NT2/D1 (cell line): ENCODE measurements at regions not wholly inside any gene's neighbourhood (a gene's known extent, or its start where the extent isn't known, plus 50 kb on each side); places are given as distances from the start of the nearest gene placed in this dataset.
"Not testable (repeated sequence)": the region's sequence is repeated elsewhere in the genome, so short reads cannot be mapped to it uniquely, and the experiment has no call there.

Source experiments
- DNase-seq: peaks from one replicate; pipeline ENCODE4 v3.0.0-alpha.2; 2011; ENCODE audit warnings: low read depth, low spot score
- H3K27me3 ChIP-seq: 2 replicates; pipeline ENCODE4 v1.6.0; 2011; ENCODE audit warnings: mild to moderate bottlenecking; ENCODE audit not compliant: insufficient read length, insufficient read depth
- H3K36me3 ChIP-seq: 2 replicates; pipeline ENCODE4 v1.6.1; 2011; ENCODE audit warnings: mild to moderate bottlenecking, low read length, mixed read lengths; ENCODE audit not compliant: insufficient read depth, insufficient read length
- H3K4me1 ChIP-seq: 2 replicates; pipeline ENCODE4 v1.5.1; 2011; ENCODE audit not compliant: insufficient read depth, insufficient read length
- H3K4me3 ChIP-seq: 2 replicates; pipeline ENCODE4 v1.5.1; 2011; ENCODE audit warnings: low read depth; ENCODE audit not compliant: insufficient read length
- H3K9ac ChIP-seq: 2 replicates; pipeline ENCODE4 v1.6.0; 2011; ENCODE audit warnings: low read depth; ENCODE audit not compliant: insufficient read length
- H3K9me3 ChIP-seq: 2 replicates; pipeline ENCODE4 v1.5.1; 2011; ENCODE audit warnings: mild to moderate bottlenecking, low read length; ENCODE audit not compliant: insufficient read depth
- SUZ12 ChIP-seq: IDR thresholded peaks from 2 replicates; pipeline ENCODE4 v1.6.1; 2011; ENCODE audit not compliant: insufficient read length, insufficient read depth; ENCODE audit errors: extremely low read depth
- YY1 ChIP-seq: IDR thresholded peaks from 2 replicates; pipeline ENCODE4 v1.6.1; 2011; ENCODE audit not compliant: insufficient read length, insufficient read depth
- ZNF274 ChIP-seq: IDR thresholded peaks from 2 replicates; pipeline ENCODE4 v1.6.1; 2011; ENCODE audit warnings: mild to moderate bottlenecking, low read depth, low read length

DNA sequence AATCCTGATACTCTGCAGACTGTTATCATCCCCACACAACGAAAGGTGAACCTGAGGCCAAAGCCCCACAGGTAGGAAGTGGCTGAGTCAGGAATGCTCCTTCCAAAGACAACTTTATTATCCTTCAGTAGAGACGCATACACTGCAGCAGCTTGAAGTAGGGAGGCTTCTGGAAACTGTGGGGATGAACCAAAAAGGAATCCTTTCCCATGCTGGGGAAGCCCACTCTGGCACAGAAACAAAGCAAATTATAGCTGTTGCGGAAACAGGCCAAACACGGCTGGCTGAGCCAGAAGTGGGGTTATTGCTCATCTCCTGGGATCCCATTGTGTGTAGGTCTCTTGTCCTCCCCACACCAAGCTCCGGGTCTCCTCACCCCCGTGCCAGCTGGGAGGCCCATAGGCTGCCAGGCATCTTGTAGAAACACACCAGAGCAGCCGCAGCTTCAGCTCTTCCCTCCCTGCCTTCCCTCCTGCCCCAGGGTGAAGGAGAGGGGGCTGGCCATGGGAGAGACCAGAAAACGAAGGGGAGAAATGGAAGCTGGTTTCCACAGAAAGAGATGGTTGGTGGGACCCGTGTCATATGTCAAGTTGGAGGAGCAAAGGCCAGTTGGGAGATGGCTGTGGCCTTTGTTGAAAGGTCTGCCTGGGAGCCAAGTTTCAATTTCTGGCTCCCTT is 176.9 kb upstream of the NABP1 start:
- TF ChIP-seq YY1 (no peak), ZNF274 (no peak), SUZ12 (no peak)
- Histone ChIP-seq H3K9ac (no peak overlapping the region), H3K4me3 (no peak overlapping the region), H3K4me1 (no peaks in the 10 kb centered on the region), H3K9me3 (no peaks in the 10 kb centered on the region; the same call in 1 of the 2 replicates), H3K36me3 (no peaks in the 10 kb centered on the region), H3K27me3 (no peaks in the 10 kb centered on the region)
- no peak for DNase-seq

DNA sequence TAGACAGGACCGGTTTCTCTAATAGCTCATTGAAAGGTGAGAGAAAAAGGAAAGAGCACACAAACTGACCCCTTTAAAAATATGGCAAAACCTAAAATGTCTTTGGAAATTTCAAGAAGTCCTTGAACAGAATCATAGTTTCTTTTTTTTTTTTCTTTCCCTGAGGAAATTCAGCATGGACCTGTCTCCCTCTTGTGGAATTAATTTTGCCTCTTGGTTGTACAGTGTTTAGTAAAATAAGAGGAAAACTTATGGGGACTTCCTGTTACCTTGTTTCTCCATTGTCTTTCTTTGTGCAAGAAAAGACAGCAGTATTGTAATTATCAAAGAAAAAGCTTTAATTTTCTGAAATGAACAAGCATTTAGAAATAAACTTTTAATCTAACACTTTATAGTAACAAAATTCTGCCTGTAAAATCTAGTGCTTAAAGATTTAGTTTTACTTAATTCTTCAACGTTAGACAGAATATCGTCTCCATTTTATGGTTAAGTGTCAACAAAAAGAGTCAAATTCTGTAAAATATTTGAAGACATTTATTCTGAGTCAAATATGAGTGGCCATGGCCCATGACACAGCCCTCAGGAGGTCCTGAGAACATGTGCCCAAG is 176.3 kb upstream of the NABP1 start:
- H3K4me3 ChIP-seq, result no peak overlapping the region
- H3K9ac ChIP-seq, result no peak overlapping the region
- TF ChIP-seq SUZ12 (no peak), YY1 (no peak), ZNF274 (no peak)
- DNase-seq, result no peak
- H3K36me3 ChIP-seq, result no peaks in the 10 kb centered on the region
- H3K27me3 ChIP-seq, result no peaks in the 10 kb centered on the region
- peaks cover 4% of the 10 kb centered on the region; the same call in 1 of the 2 replicates for H3K9me3 ChIP-seq
- H3K4me1 ChIP-seq, result no peaks in the 10 kb centered on the region

DNA sequence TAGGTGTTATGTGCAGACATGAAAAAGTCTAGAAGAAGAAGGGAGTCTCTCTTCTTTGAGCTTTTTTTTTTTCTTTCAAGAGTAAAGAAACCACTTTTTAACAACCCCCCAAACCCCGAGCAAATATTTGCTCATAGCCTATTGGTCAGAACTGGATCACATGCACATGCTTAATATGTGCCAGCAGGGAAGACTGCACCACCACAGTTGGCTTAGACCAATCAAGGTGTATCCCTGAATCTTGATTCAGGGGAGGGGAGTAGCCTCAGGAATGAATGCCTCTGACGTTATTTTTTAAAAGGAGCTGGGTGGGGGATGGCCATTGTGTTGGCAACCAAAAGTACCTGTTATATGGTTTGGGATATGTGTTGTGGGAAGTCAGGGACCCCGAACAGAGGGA is 171.4 kb upstream of the NABP1 start:
- Histone ChIP-seq H3K36me3 (no peaks in the 10 kb centered on the region), H3K9ac (no peak overlapping the region), H3K4me1 (no peaks in the 10 kb centered on the region), H3K4me3 (no peak overlapping the region), H3K27me3 (no peaks in the 10 kb centered on the region), H3K9me3 (peaks cover 11% of the 10 kb centered on the region)
- DNase-seq, result no peak
- TF ChIP-seq ZNF274 (no peak), YY1 (no peak), SUZ12 (no peak)

DNA sequence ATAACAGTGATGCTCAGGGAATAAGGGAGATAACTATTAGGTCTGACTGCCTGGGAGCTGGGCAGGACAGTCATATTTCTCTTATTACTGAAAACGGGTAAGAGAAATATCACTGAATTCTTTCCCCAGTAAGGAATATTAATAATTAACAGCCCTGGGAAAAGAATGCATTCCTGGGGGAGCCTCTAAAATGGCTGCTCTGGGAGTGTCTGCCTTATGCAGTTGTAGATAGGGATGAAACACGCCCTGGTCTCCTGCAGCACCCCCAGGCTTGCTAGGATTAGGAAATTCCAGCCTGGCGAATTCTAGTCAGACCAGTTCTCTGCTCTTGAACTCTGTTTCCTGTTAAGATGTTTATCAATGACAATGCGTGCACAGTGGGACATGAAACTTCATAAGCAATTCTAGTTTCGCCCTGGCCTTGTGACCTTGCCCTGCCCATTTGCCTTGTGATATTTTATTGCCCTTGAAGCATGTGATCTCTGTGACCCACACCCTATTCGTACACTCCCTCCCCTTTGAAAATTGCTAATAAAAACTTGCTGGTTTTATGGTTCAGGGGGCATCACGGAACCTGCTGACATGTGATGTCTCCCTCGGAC is 170.6 kb upstream of the NABP1 start:
- H3K36me3 ChIP-seq, H3K27me3 ChIP-seq, DNase-seq, H3K9ac ChIP-seq, H3K4me1 ChIP-seq, H3K4me3 ChIP-seq: not testable (repeated sequence)
- H3K9me3 ChIP-seq, result peaks cover 11% of the 10 kb centered on the region

DNA sequence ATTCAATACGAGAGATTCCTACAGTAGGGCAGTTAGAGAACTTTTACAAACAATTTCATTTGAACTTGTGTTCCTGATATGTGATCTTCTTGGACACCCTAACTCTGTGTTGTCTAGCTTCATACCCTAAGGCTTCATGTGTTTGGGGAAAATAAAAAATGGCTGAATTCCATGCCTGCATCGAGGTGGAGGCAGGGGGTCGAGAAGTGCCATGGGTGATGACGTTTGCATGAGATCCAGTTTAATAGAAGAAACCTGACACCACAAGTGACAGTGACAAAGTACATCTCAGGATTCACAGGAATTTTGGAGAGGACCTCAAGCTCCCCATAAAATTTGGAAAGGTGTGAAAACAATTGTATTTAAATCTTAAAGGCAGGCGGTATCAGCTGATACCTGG is 169.2 kb upstream of the NABP1 start:
- no peak for DNase-seq
- Histone ChIP-seq H3K4me3 (no peak overlapping the region), H3K36me3 (no peaks in the 10 kb centered on the region), H3K4me1 (no peaks in the 10 kb centered on the region), H3K27me3 (no peaks in the 10 kb centered on the region), H3K9ac (no peak overlapping the region), H3K9me3 (peaks cover 11% of the 10 kb centered on the region)
- TF ChIP-seq SUZ12 (no peak), ZNF274 (no peak), YY1 (no peak)

DNA sequence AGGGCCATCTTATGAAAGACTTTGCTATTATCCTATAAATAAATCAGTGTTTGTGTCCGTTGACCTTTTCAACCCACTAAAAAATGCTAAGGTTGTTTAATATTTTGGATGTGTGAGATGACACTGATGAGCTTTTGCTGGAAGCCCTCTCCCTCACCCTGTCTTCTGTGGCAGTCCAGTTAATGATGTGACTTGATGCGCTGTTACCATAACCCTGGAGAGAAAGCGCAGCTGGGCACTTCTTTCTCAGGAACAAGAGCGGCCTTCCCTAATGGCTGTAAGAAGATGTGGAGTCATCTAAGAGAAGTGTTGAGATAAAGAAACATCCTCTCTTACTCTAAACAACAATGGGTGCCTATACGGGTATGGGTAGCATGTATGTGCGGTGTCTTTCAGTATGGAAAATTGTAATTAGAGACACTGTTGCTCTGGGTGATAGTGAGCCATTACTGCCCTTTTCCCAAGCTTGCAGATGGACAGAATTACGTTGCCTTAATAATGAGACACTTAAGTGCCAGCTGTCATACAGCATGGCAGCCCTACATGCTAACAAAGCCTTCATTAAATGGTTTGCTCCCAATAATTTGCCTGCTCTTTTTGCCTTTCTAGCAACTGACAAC is 165.6 kb upstream of the NABP1 start:
- Histone ChIP-seq H3K9me3 (peaks cover 7% of the 10 kb centered on the region; the same call in 1 of the 2 replicates), H3K36me3 (no peaks in the 10 kb centered on the region), H3K27me3 (no peaks in the 10 kb centered on the region), H3K9ac (no peak overlapping the region), H3K4me1 (no peaks in the 10 kb centered on the region), H3K4me3 (no peak overlapping the region)
- TF ChIP-seq SUZ12, result no peak
- no peak for TF ChIP-seq YY1
- TF ChIP-seq ZNF274, result no peak
- DNase-seq, result no peak

DNA sequence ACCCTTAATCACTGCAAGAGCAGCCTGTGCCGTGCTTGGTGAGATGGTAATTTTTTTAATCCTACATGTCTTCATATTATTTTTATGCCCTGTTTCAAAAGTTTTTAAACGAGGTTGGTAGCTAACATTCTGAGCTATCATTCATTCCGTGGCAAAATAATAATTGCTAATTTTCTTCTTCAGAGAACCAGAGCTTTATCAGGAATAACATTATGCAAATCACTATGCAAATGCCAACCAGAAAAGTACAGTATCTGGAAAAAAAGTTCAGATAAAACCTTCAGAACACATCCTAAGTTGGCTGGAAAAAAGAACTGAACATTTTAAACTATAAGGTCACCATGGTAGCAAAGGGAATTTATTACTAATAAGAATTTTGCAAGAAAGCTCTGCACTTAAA is 165.1 kb upstream of the NABP1 start:
- Histone ChIP-seq H3K27me3 (no peaks in the 10 kb centered on the region), H3K4me3 (no peak overlapping the region), H3K36me3 (no peaks in the 10 kb centered on the region), H3K9me3 (peaks cover 4% of the 10 kb centered on the region; the same call in 1 of the 2 replicates), H3K4me1 (no peaks in the 10 kb centered on the region), H3K9ac (no peak overlapping the region)
- DNase-seq, result no peak
- TF ChIP-seq ZNF274 (no peak), SUZ12 (no peak), YY1 (no peak)
